ENCODE measurements at regions not wholly inside any gene's neighbourhood (a gene's known extent, or its start where the extent isn't known, plus 50 kb on each side); places are given as distances from the start of the nearest gene placed in this dataset.
A peak's percentile ranks its signal among the peaks of the same experiment; 100 is the strongest.

GRCh38 chr2:64359171-64359891, 94.6 kb upstream of the LGALSL start:
- Histone ChIP-seq H3K36me3 (ENCODE audit: low read depth) (no peaks in the 10 kb centered on the region), H3K4me1 (ENCODE audit: insufficient read depth, poor library complexity, severe bottlenecking) (peaks cover 39% of the 10 kb centered on the region), H3K9me3 (ENCODE audit: severe bottlenecking) (no peaks in the 10 kb centered on the region), H3K27me3 (ENCODE audit: insufficient read depth, poor library complexity, severe bottlenecking) (no peaks in the 10 kb centered on the region), H3K27ac (ENCODE audit: poor library complexity, severe bottlenecking) (peak overlapping the region; percentile 75), H3K4me3 (ENCODE audit: severe bottlenecking) (no peak overlapping the region)
- DNase-seq (ENCODE audit: low spot score) (no peak), ATAC-seq (ENCODE audit: low read depth) (no peak)
- TF ChIP-seq CTCF (IDR thresholded peaks at IDR 0.05; ENCODE audit: poor library complexity, severe bottlenecking): no peak

- peak; percentile 92 for DNase-seq (ENCODE audit: low spot score)
- peaks cover 35% of the 10 kb centered on the region for H3K4me1 ChIP-seq (ENCODE audit: insufficient read depth, poor library complexity, severe bottlenecking)
- H3K27ac ChIP-seq (ENCODE audit: poor library complexity, severe bottlenecking): peak overlapping the region; percentile 75
- no peak for TF ChIP-seq CTCF (IDR thresholded peaks at IDR 0.05; ENCODE audit: poor library complexity, severe bottlenecking)
- H3K36me3 ChIP-seq (ENCODE audit: low read depth): no peaks in the 10 kb centered on the region
- no peak overlapping the region for H3K4me3 ChIP-seq (ENCODE audit: severe bottlenecking)
- H3K27me3 ChIP-seq (ENCODE audit: insufficient read depth, poor library complexity, severe bottlenecking): no peaks in the 10 kb centered on the region
- H3K9me3 ChIP-seq (ENCODE audit: severe bottlenecking): no peaks in the 10 kb centered on the region
- ATAC-seq (ENCODE audit: low read depth): peak; percentile 91
These were observed 93.9 kb upstream of the LGALSL start for GRCh38 chr2:64359892-64360657.

GRCh38 chr2:64361151-64361938, 92.6 kb upstream of the LGALSL start:
- H3K9me3 ChIP-seq (ENCODE audit: severe bottlenecking): no peaks in the 10 kb centered on the region
- H3K27me3 ChIP-seq (ENCODE audit: insufficient read depth, poor library complexity, severe bottlenecking): no peaks in the 10 kb centered on the region
- H3K27ac ChIP-seq (ENCODE audit: poor library complexity, severe bottlenecking): peak overlapping the region; percentile 79
- TF ChIP-seq CTCF (IDR thresholded peaks at IDR 0.05; ENCODE audit: poor library complexity, severe bottlenecking): no peak
- no peak for ATAC-seq (ENCODE audit: low read depth)
- H3K4me1 ChIP-seq (ENCODE audit: insufficient read depth, poor library complexity, severe bottlenecking): peaks cover 29% of the 10 kb centered on the region
- H3K4me3 ChIP-seq (ENCODE audit: severe bottlenecking): no peak overlapping the region
- DNase-seq (ENCODE audit: low spot score): no peak
- H3K36me3 ChIP-seq (ENCODE audit: low read depth): no peaks in the 10 kb centered on the region

GRCh38 chr2:64362562-64363026, 91.4 kb upstream of the LGALSL start:
- Histone ChIP-seq H3K27me3 (ENCODE audit: insufficient read depth, poor library complexity, severe bottlenecking) (no peaks in the 10 kb centered on the region), H3K4me1 (ENCODE audit: insufficient read depth, poor library complexity, severe bottlenecking) (peaks cover 29% of the 10 kb centered on the region), H3K4me3 (ENCODE audit: severe bottlenecking) (no peak overlapping the region), H3K36me3 (ENCODE audit: low read depth) (no peaks in the 10 kb centered on the region), H3K9me3 (ENCODE audit: severe bottlenecking) (no peaks in the 10 kb centered on the region), H3K27ac (ENCODE audit: poor library complexity, severe bottlenecking) (peak overlapping the region; percentile 79)
- ATAC-seq (ENCODE audit: low read depth) (peak; percentile 83), DNase-seq (ENCODE audit: low spot score) (peak; percentile 93)
- TF ChIP-seq CTCF (IDR thresholded peaks at IDR 0.05; ENCODE audit: poor library complexity, severe bottlenecking): no peak
